IPS-18c (cell line): ENCODE measurements at regions not wholly inside any gene's neighbourhood (a gene's known extent, or its start where the extent isn't known, plus 50 kb on each side); places are given as distances from the start of the nearest gene placed in this dataset.

Source experiments
- H3K4me3 ChIP-seq: 2 replicates; pipeline ENCODE4 v1.7.0; 2013; ENCODE audit warnings: low read depth, mild to moderate bottlenecking, low read length, moderate library complexity; ENCODE audit not compliant: insufficient read depth
- H3K9me3 ChIP-seq: one replicate; pipeline ENCODE4 v1.6.1; 2013; ENCODE audit warnings: mild to moderate bottlenecking, low read length, moderate library complexity; ENCODE audit not compliant: control insufficient read depth, insufficient read depth

GRCh38 chrX:39605183-39605582 lies 492.6 kb downstream of the BCOR start:
- H3K4me3 ChIP-seq = no peak overlapping the region
- H3K9me3 ChIP-seq = peaks cover 6% of the 10 kb centered on the region

GRCh38 chrX:39605866-39606265 lies 491.9 kb downstream of the BCOR start:
- Histone ChIP-seq H3K4me3 (no peak overlapping the region), H3K9me3 (peaks cover 6% of the 10 kb centered on the region)

GRCh38 chrX:39609941-39610340 lies 487.8 kb downstream of the BCOR start:
- Histone ChIP-seq H3K4me3 (no peak overlapping the region), H3K9me3 (no peaks in the 10 kb centered on the region)

- Histone ChIP-seq H3K4me3 (no peak overlapping the region), H3K9me3 (no peaks in the 10 kb centered on the region)
These were observed 486.3 kb downstream of the BCOR start for GRCh38 chrX:39611468-39611867.

GRCh38 chrX:39613482-39613995 lies 484.2 kb downstream of the BCOR start:
- H3K9me3 ChIP-seq = no peaks in the 10 kb centered on the region
- peak overlapping the region; percentile 39 for H3K4me3 ChIP-seq

- Histone ChIP-seq H3K9me3 (no peaks in the 10 kb centered on the region), H3K4me3 (peak overlapping the region; percentile 39)
These were observed 483.6 kb downstream of the BCOR start for GRCh38 chrX:39613997-39614679.

- no peaks in the 10 kb centered on the region for H3K9me3 ChIP-seq
- 0 out of 2 replicates have a peak overlapping the region, but pooled peaks have one; percentile 17 for H3K4me3 ChIP-seq
These were observed 483.1 kb downstream of the BCOR start for GRCh38 chrX:39614680-39614998.

GRCh38 chrX:39616098-39616729 lies 481.5 kb downstream of the BCOR start:
- Histone ChIP-seq H3K4me3 (no peak overlapping the region), H3K9me3 (peaks cover 2% of the 10 kb centered on the region)

GRCh38 chrX:39616731-39617130 lies 481.0 kb downstream of the BCOR start:
- Histone ChIP-seq H3K4me3 (no peak overlapping the region), H3K9me3 (peaks cover 2% of the 10 kb centered on the region)

- Histone ChIP-seq H3K4me3 (no peak overlapping the region), H3K9me3 (peaks cover 2% of the 10 kb centered on the region)
These were observed 479.6 kb downstream of the BCOR start for GRCh38 chrX:39618178-39618577.

- Histone ChIP-seq H3K9me3 (peaks cover 2% of the 10 kb centered on the region), H3K4me3 (no peak overlapping the region; the same call in 1 of the 2 replicates)
These were observed 478.4 kb downstream of the BCOR start for GRCh38 chrX:39619182-39620009.

- peaks cover 3% of the 10 kb centered on the region for H3K9me3 ChIP-seq
- no peak overlapping the region for H3K4me3 ChIP-seq
These were observed 473.6 kb downstream of the BCOR start for GRCh38 chrX:39624166-39624565.

- no peak overlapping the region for H3K4me3 ChIP-seq
- peaks cover 4% of the 10 kb centered on the region for H3K9me3 ChIP-seq
These were observed 471.9 kb downstream of the BCOR start for GRCh38 chrX:39625810-39626209.

GRCh38 chrX:39626749-39627148 lies 471.0 kb downstream of the BCOR start:
- Histone ChIP-seq H3K9me3 (peaks cover 2% of the 10 kb centered on the region), H3K4me3 (no peak overlapping the region)

- peaks cover 2% of the 10 kb centered on the region for H3K9me3 ChIP-seq
- H3K4me3 ChIP-seq = no peak overlapping the region
These were observed 470.5 kb downstream of the BCOR start for GRCh38 chrX:39627257-39627656.

GRCh38 chrX:39629001-39629400 lies 468.8 kb downstream of the BCOR start:
- Histone ChIP-seq H3K9me3 (peaks cover 2% of the 10 kb centered on the region), H3K4me3 (no peak overlapping the region)

- H3K9me3 ChIP-seq = peaks cover 2% of the 10 kb centered on the region
- no peak overlapping the region for H3K4me3 ChIP-seq
These were observed 467.4 kb downstream of the BCOR start for GRCh38 chrX:39630344-39630743.
